Stimulated activated CD4-positive, alpha-beta T cell treated with anti-CD3 and anti-CD28 coated beads, Interleukin-4, amount 100 ng/mL, for 1 hour (primary cell): ENCODE measurements at regions not wholly inside any gene's neighbourhood (a gene's known extent, or its start where the extent isn't known, plus 50 kb on each side); places are given as distances from the start of the nearest gene placed in this dataset.

Source experiments
- DNase-seq: peaks from one replicate; pipeline ENCODE4 v3.0.0-alpha.2; 2020

DNA sequence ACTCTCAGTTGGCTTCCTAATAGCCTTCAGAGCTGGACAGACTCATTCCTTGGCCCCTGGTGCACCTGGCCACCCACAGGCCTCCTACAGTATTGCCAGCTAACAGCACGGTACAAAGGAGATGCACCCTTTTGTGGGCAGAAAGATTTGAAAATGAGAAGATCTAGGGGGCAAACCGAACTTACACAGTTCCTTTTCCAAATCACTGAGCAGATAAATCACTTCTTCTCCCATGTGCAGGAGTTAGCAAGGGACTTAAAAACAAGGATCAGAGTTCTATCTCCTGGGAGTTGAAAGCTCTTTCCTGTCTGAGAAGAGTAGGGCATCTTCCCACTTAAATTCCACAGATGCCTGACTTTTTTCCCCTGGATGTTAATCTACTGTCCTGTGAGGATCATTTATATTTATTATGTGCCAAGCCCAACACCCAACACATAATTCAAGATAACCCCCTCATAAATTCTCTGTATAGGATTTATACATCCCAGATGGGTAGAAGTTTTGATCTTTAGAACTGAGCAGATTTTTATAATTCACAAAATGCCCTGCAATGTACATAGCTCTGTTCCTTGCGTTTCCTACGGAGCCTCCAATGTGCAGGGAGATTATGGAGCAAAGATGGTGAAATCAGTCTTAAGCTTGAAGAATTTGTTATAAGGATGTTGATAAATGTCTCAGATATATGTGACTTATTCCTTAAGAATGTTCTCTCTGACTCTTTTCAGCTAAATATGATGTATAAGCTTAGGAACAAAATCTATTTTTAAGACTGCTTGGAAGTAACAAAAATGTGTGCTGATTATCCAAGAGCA lies 207.2 kb upstream of the DAPK1 start:
- DNase-seq, result no peak

DNA sequence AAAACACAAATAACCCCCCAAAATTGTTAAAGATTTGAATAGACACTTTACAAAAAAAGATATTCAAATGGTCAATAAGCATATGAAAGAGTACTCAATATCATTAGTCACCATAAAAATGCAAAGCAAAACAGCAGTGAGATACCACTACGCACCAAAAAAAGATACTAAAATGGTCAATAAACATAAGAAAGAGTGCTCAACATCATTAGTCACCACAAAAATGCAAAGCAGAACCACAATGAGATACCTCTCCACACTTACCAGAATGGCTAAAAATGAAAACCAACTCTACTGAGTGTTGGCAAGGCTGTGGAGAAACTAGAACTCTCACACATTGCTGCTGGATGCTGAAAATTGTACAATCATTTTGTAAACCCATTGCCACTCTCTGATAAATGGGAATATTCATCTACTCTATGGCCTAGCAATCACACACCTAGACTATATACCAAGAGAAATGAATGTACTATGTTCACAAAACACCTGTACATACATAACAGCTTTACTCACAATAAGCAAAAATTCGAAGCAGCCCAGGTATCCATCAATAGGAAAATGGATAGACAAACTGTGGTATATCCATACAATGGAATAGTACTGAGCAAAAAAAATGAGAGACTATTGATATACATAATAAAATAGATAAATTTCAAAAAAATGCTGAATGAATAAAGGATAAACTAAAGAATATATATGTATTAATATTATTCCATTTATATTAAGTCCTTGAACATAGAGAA lies 205.0 kb upstream of the DAPK1 start:
- DNase-seq, result no peak

DNA sequence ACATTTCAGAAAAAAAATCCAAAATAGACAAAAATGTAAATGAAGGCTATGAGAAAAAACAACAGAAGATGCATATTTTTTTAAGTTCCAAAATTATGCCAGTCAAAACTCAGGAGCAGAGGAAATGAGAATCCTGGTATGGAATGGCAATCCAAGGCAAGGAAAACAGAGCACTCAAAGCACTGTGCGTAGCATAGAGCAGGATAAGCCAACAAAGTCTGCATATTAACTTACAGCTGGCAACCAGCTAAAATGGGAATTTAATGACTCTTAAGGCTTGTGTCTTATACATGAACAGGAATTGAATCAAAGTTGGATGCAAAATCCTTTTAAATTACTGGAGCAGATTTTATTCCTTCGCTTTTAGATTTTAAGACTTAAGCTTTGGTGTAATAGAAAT lies 203.5 kb upstream of the DAPK1 start:
- no peak for DNase-seq

DNA sequence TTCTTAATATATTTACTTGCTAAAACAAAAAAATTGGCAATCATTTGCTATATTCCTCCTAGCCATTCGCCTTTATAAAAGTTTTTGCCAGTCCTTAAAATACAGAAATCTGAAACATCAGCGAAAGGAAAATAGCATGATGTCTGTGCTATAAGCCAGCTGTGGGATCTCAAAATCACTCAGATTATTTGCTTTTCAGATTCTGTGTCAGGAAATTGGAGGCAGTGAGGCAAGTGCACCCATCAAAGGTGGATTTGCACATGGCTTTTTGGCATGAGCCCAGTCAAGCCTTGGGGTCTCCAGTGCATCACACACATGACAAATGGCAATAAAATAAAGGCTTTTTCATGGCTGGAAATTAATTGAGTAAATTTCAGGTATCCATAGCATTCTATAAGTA lies 196.8 kb upstream of the DAPK1 start:
- DNase-seq, result no peak

DNA sequence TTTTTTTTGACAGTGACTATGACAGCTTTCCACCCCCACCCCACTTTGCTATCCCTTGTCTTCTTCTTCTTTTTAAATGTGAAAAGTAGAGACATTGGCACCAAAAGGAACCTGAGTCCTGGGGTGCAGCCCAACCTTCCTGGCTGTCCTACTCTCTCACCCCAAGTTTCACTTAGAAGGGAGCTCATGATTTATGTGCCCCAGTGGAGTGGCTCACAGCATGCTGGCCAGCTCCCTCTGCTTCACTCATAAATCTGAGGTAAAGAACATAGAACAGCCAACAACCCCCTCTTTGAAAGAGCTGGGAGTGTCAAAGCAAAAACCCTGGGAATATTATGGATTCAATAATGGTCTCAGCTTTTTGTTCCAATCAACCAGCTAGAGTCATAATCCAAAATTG lies 196.3 kb upstream of the DAPK1 start:
- no peak for DNase-seq

DNA sequence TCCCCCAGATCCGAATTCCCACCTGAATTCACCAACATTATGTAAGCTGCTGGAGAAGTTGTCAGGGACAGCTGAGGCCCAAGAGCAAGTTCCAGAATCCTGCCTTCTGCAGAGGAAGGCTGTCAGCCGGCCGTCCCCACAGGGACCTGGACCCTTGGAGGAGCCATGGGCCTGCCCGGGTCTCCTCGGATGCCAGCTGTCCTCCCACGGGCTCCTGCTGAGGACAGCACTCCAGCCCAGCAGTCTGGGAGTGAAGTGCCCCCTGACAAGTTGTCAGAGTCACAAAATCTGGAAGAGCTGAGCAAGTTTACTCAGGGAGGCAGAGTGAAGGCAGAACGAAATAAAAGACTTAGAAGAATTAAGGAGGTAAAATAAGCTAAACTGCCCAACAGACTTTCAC lies 192.5 kb upstream of the DAPK1 start:
- no peak for DNase-seq

DNA sequence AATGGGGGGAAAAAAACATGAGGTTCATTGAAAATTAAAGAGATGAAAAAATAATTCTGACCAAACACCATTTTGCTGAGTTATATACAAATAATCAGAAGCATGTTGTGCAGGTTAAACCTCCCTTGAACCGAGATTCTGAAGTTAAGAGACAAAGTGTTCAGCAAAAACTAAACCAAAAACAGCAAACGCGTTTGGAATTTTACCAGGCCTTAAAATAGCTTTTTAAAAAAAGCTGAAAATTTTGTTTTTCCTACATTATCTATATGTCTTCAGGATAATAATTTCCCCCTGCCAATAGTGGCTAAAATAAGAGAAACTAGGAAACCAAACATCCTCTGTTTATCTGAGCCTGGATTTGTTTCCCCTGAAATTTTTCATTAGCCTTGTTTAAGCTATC lies 191.7 kb upstream of the DAPK1 start:
- DNase-seq, result no peak

DNA sequence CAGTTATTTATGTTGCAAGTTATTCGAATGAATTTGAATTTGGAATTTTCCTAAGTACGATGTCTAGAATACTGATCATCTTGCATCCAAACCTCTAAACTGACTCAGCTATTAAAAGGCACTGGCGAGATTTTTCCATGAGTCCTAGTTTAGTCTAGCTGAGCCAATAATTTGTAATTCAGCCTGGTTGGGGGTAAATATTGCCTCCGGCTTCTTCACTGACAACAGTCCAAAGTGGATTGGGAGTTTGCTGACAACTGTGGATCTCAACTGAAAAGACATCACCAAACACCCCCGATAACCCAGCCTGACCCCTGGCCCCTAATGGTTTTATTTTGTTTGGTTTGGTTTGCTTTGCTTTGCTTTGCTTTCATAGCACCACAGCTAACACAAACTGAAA lies 189.8 kb upstream of the DAPK1 start:
- DNase-seq, result no peak

DNA sequence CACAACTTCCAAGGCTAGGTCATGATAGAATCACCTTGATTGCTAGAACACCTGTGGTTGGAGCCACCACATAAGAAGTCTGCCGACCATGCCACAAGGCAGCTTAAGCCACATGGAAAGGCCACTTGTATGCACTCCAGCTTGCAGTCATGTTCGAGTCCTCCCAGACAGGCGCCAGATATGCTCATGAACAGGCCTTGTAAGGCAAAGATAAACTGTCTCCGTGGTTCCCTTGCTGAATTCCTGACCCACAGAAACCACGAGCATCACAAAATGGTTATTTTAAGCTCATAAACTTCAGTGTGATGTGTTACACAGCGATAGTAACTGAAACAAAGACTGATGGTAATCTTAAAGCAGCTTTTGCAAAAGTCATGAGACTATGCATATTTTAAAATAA lies 188.4 kb upstream of the DAPK1 start:
- DNase-seq, result no peak

DNA sequence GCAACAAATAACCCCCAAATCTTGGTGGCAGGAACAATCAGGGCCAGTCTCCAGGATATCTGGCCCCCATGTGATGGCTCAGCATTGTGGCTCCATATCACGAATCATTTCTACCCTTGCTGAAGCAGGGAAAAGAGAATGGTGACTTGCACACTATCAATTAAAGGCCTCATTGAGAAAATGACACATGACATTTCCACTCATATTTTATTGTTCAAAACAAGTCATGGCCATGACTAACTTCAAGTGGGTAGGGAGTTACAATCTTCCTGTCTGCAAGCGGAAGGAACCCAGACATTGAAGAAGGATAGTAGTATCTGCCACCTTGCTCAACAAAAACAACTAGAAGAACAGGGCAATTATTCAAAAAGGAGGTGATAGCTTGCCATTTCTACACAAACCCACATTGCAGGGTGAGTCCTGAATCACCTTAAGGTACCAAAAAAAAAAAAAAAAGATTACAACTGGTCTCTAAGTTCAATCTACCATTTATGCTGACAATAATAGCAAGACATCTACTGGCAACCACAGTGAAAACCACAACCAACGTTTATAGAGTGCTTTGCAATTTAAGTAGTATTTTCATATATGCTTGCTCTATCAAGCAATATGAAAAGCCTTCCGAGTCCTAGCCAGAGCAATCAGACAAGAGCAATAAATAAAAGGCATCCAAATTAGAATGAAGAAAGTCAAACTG lies 186.7 kb upstream of the DAPK1 start:
- no peak for DNase-seq

DNA sequence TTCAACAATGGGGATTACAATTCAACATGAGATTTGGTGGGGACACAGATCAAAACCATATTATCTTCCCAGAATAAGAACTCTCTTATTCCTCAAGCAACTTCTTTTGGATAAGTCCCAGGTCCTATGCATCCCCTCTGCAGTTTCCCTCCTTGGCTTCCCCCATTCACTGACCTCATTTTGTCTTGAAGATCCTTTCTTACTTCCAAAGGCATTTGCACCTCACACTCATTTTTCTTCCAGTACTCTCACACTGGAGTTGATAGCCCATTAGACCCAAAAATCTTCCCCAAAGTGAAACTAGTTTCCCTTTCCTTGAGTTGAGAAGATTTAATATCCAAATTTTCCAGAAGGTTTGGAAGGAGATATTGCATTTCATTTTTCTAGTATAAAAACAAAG lies 178.0 kb upstream of the DAPK1 start:
- DNase-seq, result no peak

DNA sequence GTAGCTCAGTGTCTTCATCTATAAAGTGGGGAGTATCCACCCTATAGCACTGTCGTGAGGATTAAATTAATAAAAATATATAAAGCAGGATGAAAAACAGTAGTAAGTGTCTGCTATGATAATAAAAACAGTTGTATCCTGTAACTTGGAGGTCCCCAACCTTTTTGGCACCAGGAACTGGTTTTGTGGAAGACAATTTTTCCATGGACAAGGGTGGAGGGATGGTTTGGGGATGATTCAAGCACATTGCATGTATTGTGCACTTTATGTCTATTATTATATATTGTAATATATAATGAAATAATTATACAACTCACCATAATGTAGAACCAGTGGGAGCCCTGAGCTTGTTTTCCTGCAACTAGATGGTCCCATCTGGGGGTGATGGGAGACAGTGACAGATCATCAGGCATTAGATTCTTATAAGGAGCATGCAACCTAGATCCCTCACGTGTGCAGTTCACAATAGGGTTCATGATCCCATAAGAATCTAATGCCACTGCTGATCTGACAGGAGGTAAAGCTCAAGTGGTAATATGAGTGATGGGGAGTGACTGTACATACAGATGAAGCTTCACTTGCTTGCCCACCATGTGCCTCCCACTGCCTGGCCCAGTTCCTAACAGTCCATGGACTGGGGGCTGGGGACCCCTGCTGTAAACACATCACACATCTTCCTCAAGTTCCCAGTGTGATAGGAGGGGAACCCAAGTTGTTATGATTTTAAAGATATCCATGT lies 177.4 kb upstream of the DAPK1 start:
- DNase-seq, result no peak

DNA sequence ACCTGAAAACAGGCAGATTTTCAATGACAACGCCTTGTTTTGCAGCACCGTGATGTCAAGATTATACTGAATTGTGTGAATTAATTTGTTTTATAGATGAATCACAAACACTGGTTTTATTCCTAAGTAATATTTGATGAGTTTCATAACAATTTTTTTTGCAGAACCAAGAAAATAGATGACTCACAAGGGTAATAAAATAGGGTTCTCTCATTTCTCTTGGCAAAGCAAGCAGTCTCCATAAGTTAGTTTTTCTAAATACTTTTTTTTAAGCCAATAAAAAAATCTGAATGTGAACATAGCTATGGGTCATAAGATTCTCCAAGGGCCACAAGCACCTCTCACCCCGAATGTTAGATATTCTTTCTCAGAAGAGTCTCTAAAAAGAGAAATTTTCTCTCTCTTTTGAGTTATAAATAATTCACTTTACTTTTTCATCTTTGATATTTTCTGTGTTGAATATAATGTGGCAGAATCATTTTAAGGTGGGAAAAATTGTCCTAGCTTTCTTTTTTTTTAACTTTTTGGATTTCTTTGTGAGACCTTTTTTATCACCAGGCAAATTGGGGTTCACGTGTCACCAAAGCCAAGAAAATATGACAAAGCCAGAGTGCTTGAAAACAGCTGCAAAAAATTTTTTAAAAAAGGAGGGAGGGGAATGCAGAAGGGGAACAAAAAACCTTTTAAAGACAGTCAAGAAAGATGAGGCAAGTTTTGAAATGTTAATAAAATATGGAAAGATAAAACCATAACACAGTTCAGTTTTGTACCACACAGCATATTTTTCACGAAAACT lies 174.6 kb upstream of the DAPK1 start:
- no peak for DNase-seq

DNA sequence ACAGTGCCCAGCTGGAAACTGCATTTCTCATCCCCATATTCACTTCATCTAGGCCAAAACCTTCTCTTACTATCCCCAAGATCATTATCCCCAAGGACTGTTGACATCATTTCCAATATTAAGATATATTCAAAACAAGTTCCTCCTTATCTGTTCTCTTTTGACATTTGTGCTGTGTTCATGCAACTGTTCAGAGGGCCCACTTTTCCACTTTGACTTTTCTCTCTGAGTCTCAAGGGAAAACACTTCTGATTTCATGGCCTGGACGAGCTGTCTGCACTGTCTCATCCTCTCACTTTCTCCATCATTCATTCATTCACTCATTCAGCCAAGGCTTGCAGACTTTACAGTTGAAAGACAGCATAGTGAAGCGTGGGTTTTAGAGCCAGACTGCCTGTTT lies 173.7 kb upstream of the DAPK1 start:
- DNase-seq, result no peak

DNA sequence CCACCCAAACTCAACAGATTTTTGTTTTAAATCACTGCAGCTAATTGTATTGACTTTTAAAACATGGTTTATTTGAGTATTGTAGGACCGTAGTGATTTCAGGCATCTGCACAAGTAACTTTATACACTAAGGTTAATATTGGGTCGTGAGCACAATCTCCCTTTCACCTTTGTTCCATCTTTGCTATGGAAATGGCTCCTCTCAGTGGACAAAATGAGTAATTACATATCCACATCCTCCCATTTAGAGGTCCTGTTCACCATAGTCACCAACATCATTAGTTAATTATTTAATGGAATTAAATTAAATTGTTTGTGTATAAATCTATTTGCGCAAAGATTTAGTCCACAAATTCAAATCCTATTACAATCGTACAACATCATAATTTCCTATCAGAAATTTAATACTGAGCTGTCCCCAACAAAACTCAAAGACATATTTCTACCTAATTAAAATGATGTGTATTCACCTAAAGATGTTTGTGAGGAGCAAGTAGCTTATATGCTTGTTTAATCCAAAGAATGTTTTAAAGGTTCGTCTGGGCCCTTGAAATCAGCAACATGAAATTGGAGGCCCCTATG lies 173.0 kb upstream of the DAPK1 start:
- DNase-seq, result no peak

DNA sequence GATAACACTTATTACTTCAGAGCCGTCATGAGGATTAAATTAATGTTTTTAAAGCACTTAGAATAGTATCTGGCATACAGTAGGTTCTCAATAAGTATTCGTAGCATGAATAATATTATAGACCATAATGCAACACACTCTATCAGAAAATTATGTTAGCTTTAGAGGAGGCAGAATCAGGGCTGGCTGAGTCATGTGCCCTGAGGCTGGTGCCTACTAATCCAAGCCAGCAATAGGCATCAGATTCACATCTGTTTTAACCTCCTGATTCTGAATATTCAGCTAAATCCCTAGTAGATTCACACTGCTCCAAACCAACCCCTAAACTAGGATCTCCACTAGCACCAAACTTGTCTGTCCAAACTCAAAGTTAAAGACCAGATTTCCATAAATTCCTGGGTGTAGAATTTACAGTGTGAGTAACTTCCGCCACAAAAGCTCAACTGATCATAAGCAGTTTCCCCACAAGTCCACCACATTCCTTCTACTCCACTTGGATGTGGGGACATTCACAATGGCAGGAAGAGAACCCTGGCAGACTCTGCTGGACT lies 170.0 kb upstream of the DAPK1 start:
- DNase-seq, result no peak

DNA sequence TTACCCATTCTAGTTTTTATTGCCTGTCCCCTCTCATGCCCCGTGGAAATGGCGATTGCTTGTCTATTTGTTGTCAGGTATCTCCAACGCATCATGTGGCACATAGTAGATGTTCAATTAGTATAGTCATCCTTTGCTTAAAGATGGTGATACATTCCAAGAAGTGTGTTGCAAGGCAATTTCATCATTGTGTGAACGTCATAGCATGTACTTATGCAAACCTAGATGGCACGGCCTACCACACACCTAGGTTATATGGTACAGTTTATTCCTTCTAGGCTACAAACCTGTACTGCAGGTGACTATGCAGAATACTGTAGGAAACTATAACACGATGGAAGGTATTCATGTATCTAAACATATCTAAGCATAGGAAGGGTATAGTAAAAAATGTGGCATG lies 163.9 kb upstream of the DAPK1 start:
- DNase-seq, result no peak

DNA sequence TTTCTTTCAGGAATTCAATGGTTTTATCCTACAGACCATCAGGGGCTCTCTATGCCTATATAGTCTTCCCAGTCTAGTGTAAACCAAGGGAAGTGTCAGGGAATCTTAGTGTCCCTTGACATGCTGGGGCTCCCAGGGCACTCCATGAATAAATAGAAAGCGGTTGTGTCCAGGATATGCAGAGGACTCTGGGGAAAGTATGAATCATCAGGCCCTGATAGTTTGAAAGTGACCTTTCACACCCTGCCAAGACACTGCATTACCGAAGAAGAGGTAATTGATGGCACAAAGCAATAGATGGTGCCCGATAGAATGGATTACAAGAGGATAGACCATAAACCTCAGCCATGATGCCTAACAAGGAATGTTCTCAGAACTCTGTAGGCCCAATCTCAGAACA lies 163.3 kb upstream of the DAPK1 start:
- DNase-seq, result no peak

DNA sequence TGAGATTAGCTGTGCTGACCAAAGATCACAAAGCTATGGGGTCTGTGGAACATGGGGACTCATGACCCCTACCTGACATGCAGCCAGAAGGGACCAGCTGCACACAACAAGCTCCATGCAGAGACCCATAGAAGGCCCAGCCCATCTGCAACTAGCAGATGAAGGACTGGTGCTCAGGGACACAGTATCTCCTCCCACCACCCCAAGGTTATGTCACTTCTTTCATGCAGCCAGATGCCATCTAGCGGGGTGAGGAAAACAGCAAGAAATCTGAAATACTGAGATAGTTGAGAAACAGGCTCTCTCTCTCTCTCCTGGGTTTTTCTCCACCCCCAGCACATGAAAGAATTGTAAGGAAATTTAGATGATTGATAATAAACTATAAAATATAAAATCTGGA lies 161.3 kb upstream of the DAPK1 start:
- DNase-seq, result no peak

DNA sequence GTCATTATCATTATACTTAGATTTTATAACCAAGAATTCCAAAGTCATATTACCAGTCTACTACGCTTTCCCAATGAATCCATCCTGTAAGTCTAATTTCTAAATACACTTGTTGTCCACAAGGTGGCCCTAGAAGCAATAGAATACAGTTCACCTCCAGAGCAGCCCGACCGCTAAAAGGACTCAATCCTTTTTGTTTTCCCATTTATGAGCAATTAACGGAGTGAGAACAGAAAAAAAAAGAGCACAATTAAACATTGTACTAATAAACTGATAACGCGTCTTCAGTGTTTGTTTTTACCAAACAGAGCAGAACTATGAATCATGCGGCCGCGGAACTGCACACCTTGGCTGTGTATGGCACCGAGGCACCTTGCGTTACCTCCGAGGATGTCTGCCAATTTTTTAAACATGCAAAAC lies 160.7 kb upstream of the DAPK1 start:
- peak; percentile 10 for DNase-seq

DNA sequence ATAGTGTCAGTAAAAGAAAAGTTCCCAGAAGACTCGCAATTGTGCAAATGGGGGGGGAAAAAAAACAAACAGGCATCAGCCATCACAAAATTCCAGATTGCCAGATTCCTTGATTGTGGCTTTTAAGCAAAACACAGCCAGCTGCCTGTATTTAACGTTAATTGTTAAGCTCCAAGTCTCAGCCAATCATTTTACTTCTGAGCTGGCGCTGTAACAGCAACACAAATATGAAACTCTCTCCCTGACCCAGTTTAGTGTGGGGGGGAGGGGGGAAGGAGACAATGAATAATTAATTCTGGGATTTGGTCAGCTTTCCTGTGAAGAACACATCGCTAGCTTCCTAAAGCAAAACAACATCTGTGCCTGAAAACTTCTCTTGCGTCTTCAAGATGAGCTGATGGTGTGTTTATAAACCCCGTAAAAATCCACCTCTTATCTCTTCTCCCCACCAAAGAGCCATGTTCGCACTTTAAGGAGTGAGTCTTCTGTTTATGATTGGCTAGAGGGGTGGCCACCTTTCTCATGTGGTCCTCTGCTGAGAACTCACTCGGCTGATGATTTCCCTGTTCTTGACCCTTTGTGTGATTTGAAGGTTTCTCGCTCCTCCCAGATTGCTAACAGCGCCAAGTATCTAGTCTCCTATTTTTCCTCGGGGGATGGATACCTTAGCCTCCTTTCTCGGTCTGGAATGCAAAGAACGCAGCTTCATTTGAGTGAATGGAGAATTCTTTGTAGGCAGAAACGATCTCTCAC lies 160.2 kb upstream of the DAPK1 start:
- DNase-seq, result no peak
